BE2C (cell line): ENCODE measurements at regions not wholly inside any gene's neighbourhood (a gene's known extent, or its start where the extent isn't known, plus 50 kb on each side); places are given as distances from the start of the nearest gene placed in this dataset.

Experiments
- DNase-seq: peaks from one replicate; pipeline ENCODE4 v3.0.0-alpha.2; 2020
- H3K27me3 ChIP-seq: fragments of 250-450 bp; sonication (Bioruptor Pico); 2 replicates; pipeline ENCODE4 v1.5.1; 2020; ENCODE audit warnings: mild to moderate bottlenecking
- H3K36me3 ChIP-seq: fragments of 250-450 bp; sonication (Bioruptor Pico); 2 replicates; pipeline ENCODE4 v1.5.1; 2020; ENCODE audit warnings: mild to moderate bottlenecking
- H3K4me1 ChIP-seq: fragments of 250-450 bp; sonication (Bioruptor Pico); 2 replicates; pipeline ENCODE4 v1.5.1; 2020
- H3K4me3 ChIP-seq: 2 replicates; pipeline ENCODE4 v1.5.1; 2011; ENCODE audit warnings: low read depth, low read length
- H3K9me3 ChIP-seq: fragments of 250-450 bp; sonication (Bioruptor Pico); 2 replicates; pipeline ENCODE4 v1.5.1; 2020
- TF ChIP-seq, protein P1 (sequence below): IDR thresholded peaks from 2 replicates; pipeline ENCODE4 v1.5.1; 2012; ENCODE audit warnings: mild to moderate bottlenecking, low read depth, low read length

GRCh38 chr5:116389601-116390000 lies 185.0 kb downstream of the SEMA6A start:
- H3K4me3 ChIP-seq = no peak overlapping the region
- no peaks in the 10 kb centered on the region for H3K4me1 ChIP-seq
- H3K36me3 ChIP-seq = no peaks in the 10 kb centered on the region
- H3K27me3 ChIP-seq = no peaks in the 10 kb centered on the region
- no peak for DNase-seq
- H3K9me3 ChIP-seq = no peaks in the 10 kb centered on the region
- TF ChIP-seq, protein P1, sequence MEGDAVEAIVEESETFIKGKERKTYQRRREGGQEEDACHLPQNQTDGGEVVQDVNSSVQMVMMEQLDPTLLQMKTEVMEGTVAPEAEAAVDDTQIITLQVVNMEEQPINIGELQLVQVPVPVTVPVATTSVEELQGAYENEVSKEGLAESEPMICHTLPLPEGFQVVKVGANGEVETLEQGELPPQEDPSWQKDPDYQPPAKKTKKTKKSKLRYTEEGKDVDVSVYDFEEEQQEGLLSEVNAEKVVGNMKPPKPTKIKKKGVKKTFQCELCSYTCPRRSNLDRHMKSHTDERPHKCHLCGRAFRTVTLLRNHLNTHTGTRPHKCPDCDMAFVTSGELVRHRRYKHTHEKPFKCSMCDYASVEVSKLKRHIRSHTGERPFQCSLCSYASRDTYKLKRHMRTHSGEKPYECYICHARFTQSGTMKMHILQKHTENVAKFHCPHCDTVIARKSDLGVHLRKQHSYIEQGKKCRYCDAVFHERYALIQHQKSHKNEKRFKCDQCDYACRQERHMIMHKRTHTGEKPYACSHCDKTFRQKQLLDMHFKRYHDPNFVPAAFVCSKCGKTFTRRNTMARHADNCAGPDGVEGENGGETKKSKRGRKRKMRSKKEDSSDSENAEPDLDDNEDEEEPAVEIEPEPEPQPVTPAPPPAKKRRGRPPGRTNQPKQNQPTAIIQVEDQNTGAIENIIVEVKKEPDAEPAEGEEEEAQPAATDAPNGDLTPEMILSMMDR = no peak

GRCh38 chr5:116388564-116389258 lies 185.9 kb downstream of the SEMA6A start:
- Histone ChIP-seq H3K4me1 (no peaks in the 10 kb centered on the region), H3K27me3 (no peaks in the 10 kb centered on the region), H3K9me3 (no peaks in the 10 kb centered on the region), H3K4me3 (no peak overlapping the region), H3K36me3 (no peaks in the 10 kb centered on the region)
- TF ChIP-seq, protein P1 = no peak
- no peak for DNase-seq

DNA sequence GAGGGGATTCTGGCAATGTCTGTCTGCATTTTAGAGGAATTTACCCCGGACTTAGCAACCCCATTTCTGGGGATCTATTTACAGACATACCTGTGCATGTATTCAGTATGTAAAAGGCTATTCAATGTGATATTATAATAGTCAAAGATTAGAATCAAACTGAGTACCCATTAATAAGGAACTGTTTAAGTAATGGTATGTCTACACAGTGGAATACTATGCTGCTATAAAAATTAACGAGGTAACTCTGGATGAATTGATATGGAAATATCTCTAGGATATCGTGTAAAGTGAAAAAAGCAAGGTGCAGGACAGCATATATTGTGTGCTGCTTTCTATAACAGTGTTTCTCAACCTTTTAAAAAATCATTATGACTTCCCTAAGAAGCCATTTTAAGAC lies 186.9 kb downstream of the SEMA6A start:
- Histone ChIP-seq H3K36me3 (no peaks in the 10 kb centered on the region), H3K4me3 (no peak overlapping the region), H3K4me1 (no peaks in the 10 kb centered on the region), H3K9me3 (no peaks in the 10 kb centered on the region), H3K27me3 (no peaks in the 10 kb centered on the region)
- TF ChIP-seq, protein P1 = no peak
- no peak for DNase-seq

DNA sequence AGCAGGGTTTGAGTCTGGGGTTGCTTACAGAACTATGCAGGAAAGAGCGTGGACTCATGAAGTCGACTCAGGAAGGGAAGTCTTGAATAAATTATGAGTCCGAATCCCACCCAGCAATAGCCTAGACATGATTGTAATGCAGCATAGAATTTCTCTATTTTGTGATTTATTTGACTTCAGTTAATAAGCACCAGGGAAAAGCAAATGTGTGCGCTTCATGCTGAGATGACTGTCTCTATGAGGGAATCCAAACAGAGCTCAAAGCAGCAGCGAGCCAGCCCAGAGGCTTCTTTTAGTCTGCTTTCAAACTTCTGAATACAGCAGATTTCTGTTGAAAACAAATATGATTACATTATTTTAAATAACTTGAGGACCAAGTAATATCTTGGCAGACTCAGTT lies 188.0 kb downstream of the SEMA6A start:
- TF ChIP-seq, protein P1 = no peak
- Histone ChIP-seq H3K4me3 (no peak overlapping the region), H3K4me1 (no peaks in the 10 kb centered on the region)

DNA sequence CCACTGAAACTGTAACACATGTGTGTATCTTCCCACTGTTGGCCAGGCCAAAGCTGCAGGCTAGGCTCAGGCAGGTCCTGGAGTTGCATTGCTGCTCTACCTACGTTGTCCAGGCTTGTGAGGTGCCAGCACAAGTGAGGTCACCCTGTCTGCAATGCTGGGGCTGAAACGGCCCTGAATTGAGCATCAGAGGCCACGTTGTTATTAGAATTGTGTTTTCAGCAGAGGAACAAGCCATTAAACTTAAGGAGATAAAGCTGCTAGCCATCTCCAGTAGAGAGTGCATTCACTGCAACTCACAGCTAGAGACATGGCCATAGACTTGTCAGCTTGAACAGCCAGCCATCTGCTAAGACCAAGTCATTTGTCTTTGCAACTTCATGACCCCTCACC lies 191.8 kb downstream of the SEMA6A start:
- Histone ChIP-seq H3K9me3 (no peaks in the 10 kb centered on the region), H3K36me3 (no peaks in the 10 kb centered on the region), H3K27me3 (no peaks in the 10 kb centered on the region), H3K4me1 (peaks cover 4% of the 10 kb centered on the region), H3K4me3 (no peak overlapping the region)
- no peak for DNase-seq
- TF ChIP-seq, protein P1 = no peak

More for the DNA sequence above, 188.0 kb downstream of the SEMA6A start:
- no peaks in the 10 kb centered on the region for H3K9me3 ChIP-seq
- no peaks in the 10 kb centered on the region for H3K36me3 ChIP-seq
- no peaks in the 10 kb centered on the region for H3K27me3 ChIP-seq
- DNase-seq = no peak

GRCh38 chr5:116382032-116382873 lies 192.4 kb downstream of the SEMA6A start:
- no peaks in the 10 kb centered on the region for H3K9me3 ChIP-seq
- H3K4me3 ChIP-seq = no peak overlapping the region
- H3K4me1 ChIP-seq = peaks cover 7% of the 10 kb centered on the region
- no peaks in the 10 kb centered on the region for H3K36me3 ChIP-seq
- TF ChIP-seq, protein P1 = no peak
- no peak for DNase-seq
- H3K27me3 ChIP-seq = no peaks in the 10 kb centered on the region
